Keratinocyte (primary cell): ENCODE measurements at regions not wholly inside any gene's neighbourhood (a gene's known extent, or its start where the extent isn't known, plus 50 kb on each side); places are given as distances from the start of the nearest gene placed in this dataset.

Experiments used
- EZH2 ChIP-seq: IDR thresholded peaks from one replicate; pipeline ENCODE4 v1.6.1; 2012; ENCODE audit warnings: inconsistent platforms, mild to moderate bottlenecking, low read length, moderate library complexity
- TF ChIP-seq, protein P1 (sequence below), 3 experiments: IDR thresholded peaks in 1 of 3; conservative IDR thresholded peaks in 1 of 3; optimal IDR thresholded peaks in 1 of 3; 2 replicates in 2 of 3; 3 replicates in 1 of 3; pipeline versions ENCODE3 to v1.5.1; 2011; ENCODE audit warnings: low read length in 3 of 3, mild to moderate bottlenecking in 3 of 3, moderate library complexity in 2 of 3, control low read depth in 1 of 3, inconsistent platforms in 1 of 3; ENCODE audit not compliant: insufficient read depth in 2 of 3; ENCODE audit errors: extremely low read depth in 1 of 3

DNA sequence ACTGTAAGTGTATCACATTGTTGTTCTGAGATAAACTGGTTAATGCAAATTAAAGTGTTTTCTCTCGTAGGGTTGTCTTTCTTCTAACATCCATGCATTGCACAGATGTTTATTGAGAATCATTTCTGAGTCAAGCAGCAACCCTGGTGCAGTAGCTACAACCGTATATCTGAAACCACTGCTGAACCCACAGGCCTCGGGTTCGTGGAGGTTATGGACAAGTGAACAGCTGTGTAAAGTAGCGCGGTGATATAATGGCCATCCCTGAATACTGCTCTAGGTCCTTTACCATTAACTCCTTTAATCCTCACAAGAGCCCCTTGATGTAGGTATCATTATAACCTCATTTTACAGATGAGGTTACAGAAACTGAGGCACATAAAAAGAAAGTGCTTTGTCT is 486.1 kb upstream of the TMEM132C start:
- TF ChIP-seq, protein P1, sequence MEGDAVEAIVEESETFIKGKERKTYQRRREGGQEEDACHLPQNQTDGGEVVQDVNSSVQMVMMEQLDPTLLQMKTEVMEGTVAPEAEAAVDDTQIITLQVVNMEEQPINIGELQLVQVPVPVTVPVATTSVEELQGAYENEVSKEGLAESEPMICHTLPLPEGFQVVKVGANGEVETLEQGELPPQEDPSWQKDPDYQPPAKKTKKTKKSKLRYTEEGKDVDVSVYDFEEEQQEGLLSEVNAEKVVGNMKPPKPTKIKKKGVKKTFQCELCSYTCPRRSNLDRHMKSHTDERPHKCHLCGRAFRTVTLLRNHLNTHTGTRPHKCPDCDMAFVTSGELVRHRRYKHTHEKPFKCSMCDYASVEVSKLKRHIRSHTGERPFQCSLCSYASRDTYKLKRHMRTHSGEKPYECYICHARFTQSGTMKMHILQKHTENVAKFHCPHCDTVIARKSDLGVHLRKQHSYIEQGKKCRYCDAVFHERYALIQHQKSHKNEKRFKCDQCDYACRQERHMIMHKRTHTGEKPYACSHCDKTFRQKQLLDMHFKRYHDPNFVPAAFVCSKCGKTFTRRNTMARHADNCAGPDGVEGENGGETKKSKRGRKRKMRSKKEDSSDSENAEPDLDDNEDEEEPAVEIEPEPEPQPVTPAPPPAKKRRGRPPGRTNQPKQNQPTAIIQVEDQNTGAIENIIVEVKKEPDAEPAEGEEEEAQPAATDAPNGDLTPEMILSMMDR (optimal IDR thresholded peaks at IDR 0.05 in 1 of 3, IDR thresholded peaks at IDR 0.05 in 1 of 3, conservative IDR thresholded peaks at IDR 0.05 in 1 of 3; ENCODE audit: extremely low read depth in 1 of 3, insufficient read depth in 2 of 3, low read length in 3 of 3), result no peak
- TF ChIP-seq EZH2, result no peak
